Skeletal muscle cell (primary cell): ENCODE measurements at regions not wholly inside any gene's neighbourhood (a gene's known extent, or its start where the extent isn't known, plus 50 kb on each side); places are given as distances from the start of the nearest gene placed in this dataset.
A peak's percentile ranks its signal among the peaks of the same experiment; 100 is the strongest.

Experiments used
- DNase-seq: peaks from one replicate; pipeline ENCODE4 v3.0.0-alpha.2; 2010; ENCODE audit warnings: low read depth
- H3K4me3 ChIP-seq: 2 replicates; pipeline ENCODE4 v1.5.1; 2011; ENCODE audit warnings: low read depth, mild to moderate bottlenecking, control low read depth, low read length, moderate library complexity

- DNase-seq, result no peak
- no peak overlapping the region for H3K4me3 ChIP-seq
These were observed 68.3 kb upstream of the BCAR3 start for GRCh38 chr1:93749894-93750301.

- no peak overlapping the region for H3K4me3 ChIP-seq
- DNase-seq, result no peak
These were observed 67.8 kb upstream of the BCAR3 start for GRCh38 chr1:93749487-93749886.

- no peak overlapping the region for H3K4me3 ChIP-seq
- DNase-seq, result no peak
These were observed 64.6 kb upstream of the BCAR3 start for GRCh38 chr1:93746021-93746812.

GRCh38 chr1:93744299-93744988 lies 62.8 kb upstream of the BCAR3 start:
- DNase-seq, result no peak
- H3K4me3 ChIP-seq, result no peak overlapping the region

- no peak for DNase-seq
These were observed 61.8 kb upstream of the BCAR3 start for GRCh38 chr1:93743465-93743864.

GRCh38 chr1:93740601-93741031 lies 59.0 kb upstream of the BCAR3 start:
- no peak for DNase-seq
- H3K4me3 ChIP-seq, result no peak overlapping the region

More at GRCh38 chr1:93743465-93743864, 61.8 kb upstream of the BCAR3 start:
- H3K4me3 ChIP-seq, result no peak overlapping the region

- H3K4me3 ChIP-seq, result no peak overlapping the region
- no peak for DNase-seq
These were observed 58.5 kb upstream of the BCAR3 start for GRCh38 chr1:93740157-93740556.

GRCh38 chr1:93739472-93739871 lies 57.8 kb upstream of the BCAR3 start:
- H3K4me3 ChIP-seq, result no peak overlapping the region
- DNase-seq, result no peak

GRCh38 chr1:93738926-93739325 lies 57.3 kb upstream of the BCAR3 start:
- no peak overlapping the region for H3K4me3 ChIP-seq
- DNase-seq, result no peak

- DNase-seq, result peak; percentile 91
These were observed 56.5 kb upstream of the BCAR3 start for GRCh38 chr1:93738075-93738622.

GRCh38 chr1:93735722-93736121 lies 54.1 kb upstream of the BCAR3 start:
- DNase-seq, result peak; percentile 89
- no peak overlapping the region for H3K4me3 ChIP-seq

More at GRCh38 chr1:93738075-93738622, 56.5 kb upstream of the BCAR3 start:
- H3K4me3 ChIP-seq, result no peak overlapping the region

- no peak overlapping the region for H3K4me3 ChIP-seq
- DNase-seq, result no peak
These were observed 53.4 kb upstream of the BCAR3 start for GRCh38 chr1:93734999-93735398.

- no peak overlapping the region for H3K4me3 ChIP-seq
- DNase-seq, result no peak
These were observed 51.7 kb upstream of the BCAR3 start for GRCh38 chr1:93733340-93733739.

- no peak overlapping the region for H3K4me3 ChIP-seq
- no peak for DNase-seq
These were observed 50.9 kb upstream of the BCAR3 start for GRCh38 chr1:93732514-93732913.
